ENCODE measurements at regions not wholly inside any gene's neighbourhood (a gene's known extent, or its start where the extent isn't known, plus 50 kb on each side); places are given as distances from the start of the nearest gene placed in this dataset.

DNA sequence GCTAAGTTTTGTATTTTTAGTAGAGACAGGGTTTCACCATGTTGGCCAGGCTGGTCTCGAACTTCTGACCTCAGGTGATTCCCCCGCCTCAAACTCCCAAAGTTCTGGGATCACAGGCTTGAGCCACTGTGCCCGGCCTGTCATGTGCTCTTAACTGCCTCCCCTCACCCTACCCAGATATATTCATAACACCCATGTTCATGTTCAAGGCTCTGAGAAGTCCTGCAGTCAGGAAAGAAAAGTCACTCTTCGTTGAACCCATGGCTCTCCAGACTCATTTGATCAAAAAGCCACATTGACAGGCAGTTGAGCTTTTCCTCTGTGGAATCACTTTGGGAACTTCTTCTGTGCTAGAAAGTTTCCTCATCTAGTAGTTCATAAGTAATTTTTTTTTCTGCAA lies 545.5 kb upstream of the TBX3 start:
- H3K9ac ChIP-seq (replicated peaks in 1 of 4; ENCODE audit: extremely low read depth in 1 of 4, low read depth in 3 of 4, low read length in 3 of 4): no peak overlapping the region
- ChIA-PET POLR2A (ENCODE audit: partially characterized antibody) (no interaction called here), CTCF (ENCODE audit: partially characterized antibody) (interaction anchor here (1.0 to 1.6 kb wide), 2 partner anchors 106 to 677 kb away, joined by 3 read pairs; no protein-coding TSS in a partner anchor)
- no peak overlapping the region for H2AFZ ChIP-seq (ENCODE audit: low read length)
- H2BK20ac ChIP-seq (ENCODE audit: low read length): no peak overlapping the region
- H3K4me2 ChIP-seq (ENCODE audit: insufficient read depth in 1 of 2, low read depth in 2 of 2, low read length in 2 of 2): no peak overlapping the region
- no peak overlapping the region for H4K8ac ChIP-seq (ENCODE audit: extremely low read depth, insufficient read depth, low read length)
- H3K4me1 ChIP-seq (replicated peaks in 1 of 4; ENCODE audit: control insufficient read depth in 3 of 4, insufficient read depth in 4 of 4, low read length in 3 of 4): peaks cover 0 to 5% (median 2%) of the 10 kb centered on the region in 4 experiments; a peak in 4 of 7 replicates
- H2BK5ac ChIP-seq (ENCODE audit: low read depth, low read length): no peak overlapping the region
- no peaks in the 10 kb centered on the region for H4K20me1 ChIP-seq (replicated peaks in 1 of 2; ENCODE audit: control insufficient read depth in 1 of 2, insufficient read depth in 2 of 2, low read length in 2 of 2)
- 82% methylated on average over 3 of the region's 4 CpGs; no CpG with 5 or more reads in 1 of the 2 experiments for WGBS, 2 experiments (ENCODE audit: extremely low coverage in 1 of 2, insufficient coverage in 1 of 2, insufficient read length in 1 of 2, insufficient replicate concordance in 2 of 2, low coverage in 1 of 2, low lambda C conversion rate in 2 of 2, missing lambda C conversion rate in 1 of 2)
- H2BK15ac ChIP-seq (ENCODE audit: low read length): no peak overlapping the region
- H3K4ac ChIP-seq (replicated peaks; ENCODE audit: insufficient read length, low read depth, low read length): no peak overlapping the region
- H3K4me3 ChIP-seq (ENCODE audit: extremely low read depth in 1 of 4, insufficient read depth in 2 of 4, low read depth in 3 of 4, low read length in 4 of 4): no peak overlapping the region
- H3K79me2 ChIP-seq (ENCODE audit: control insufficient read depth in 1 of 2, insufficient read depth in 2 of 2, low read length in 2 of 2): no peaks in the 10 kb centered on the region
- no peaks in the 10 kb centered on the region for H3K9me3 ChIP-seq (ENCODE audit: insufficient read depth in 2 of 2, low read depth in 1 of 2, low read length in 1 of 2)
- no peak overlapping the region for H4K91ac ChIP-seq (replicated peaks; ENCODE audit: insufficient read length, low read length)
- H3K14ac ChIP-seq (ENCODE audit: insufficient read length): no peak overlapping the region
- no peaks in the 10 kb centered on the region for H3K27me3 ChIP-seq (replicated peaks in 1 of 4; ENCODE audit: control insufficient read depth in 3 of 4, extremely low read depth in 1 of 4, insufficient read depth in 3 of 4, low read length in 3 of 4)
- no peak overlapping the region for H3K27ac ChIP-seq (ENCODE audit: low read depth, low read length)
- no peaks in the 10 kb centered on the region for H3K23me2 ChIP-seq (ENCODE audit: low read depth, low read length)
- no peaks in the 10 kb centered on the region for H3K36me3 ChIP-seq (ENCODE audit: control insufficient read depth in 2 of 4, insufficient read depth in 4 of 4, low read length in 3 of 4)
- H3K56ac ChIP-seq (replicated peaks; ENCODE audit: insufficient read length, low read depth, low read length): no peak overlapping the region
- H2BK120ac ChIP-seq (replicated peaks; ENCODE audit: low read depth, low read length): no peak overlapping the region
- no peak for FAIRE-seq
- no peak overlapping the region for H4K5ac ChIP-seq (ENCODE audit: insufficient read length, low read depth, low read length)
- H2AK5ac ChIP-seq (ENCODE audit: low read depth, low read length): no peak overlapping the region
- H3K18ac ChIP-seq (ENCODE audit: extremely low read depth, low read length): no peak overlapping the region
- no peak for DNase-seq (ENCODE audit: low read depth in 1 of 2, low spot score in 2 of 2)
- H2BK12ac ChIP-seq (ENCODE audit: low read depth, low read length): no peak overlapping the region
- H3K79me1 ChIP-seq (ENCODE audit: low read depth, low read length): no peaks in the 10 kb centered on the region
- H3K23ac ChIP-seq (ENCODE audit: insufficient read length): no peak overlapping the region
- no peak for TF ChIP-seq JUND (IDR thresholded peaks at IDR 0.05; ENCODE audit: low read length)
- TF ChIP-seq, protein P1, sequence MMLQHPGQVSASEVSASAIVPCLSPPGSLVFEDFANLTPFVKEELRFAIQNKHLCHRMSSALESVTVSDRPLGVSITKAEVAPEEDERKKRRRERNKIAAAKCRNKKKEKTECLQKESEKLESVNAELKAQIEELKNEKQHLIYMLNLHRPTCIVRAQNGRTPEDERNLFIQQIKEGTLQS (IDR thresholded peaks at IDR 0.05; ENCODE audit: insufficient read depth, low read depth, low read length): no peak
- TF ChIP-seq FOSL1 (IDR thresholded peaks at IDR 0.05; ENCODE audit: insufficient read depth, low read depth, low read length): no peak
- TF ChIP-seq, protein P2, sequence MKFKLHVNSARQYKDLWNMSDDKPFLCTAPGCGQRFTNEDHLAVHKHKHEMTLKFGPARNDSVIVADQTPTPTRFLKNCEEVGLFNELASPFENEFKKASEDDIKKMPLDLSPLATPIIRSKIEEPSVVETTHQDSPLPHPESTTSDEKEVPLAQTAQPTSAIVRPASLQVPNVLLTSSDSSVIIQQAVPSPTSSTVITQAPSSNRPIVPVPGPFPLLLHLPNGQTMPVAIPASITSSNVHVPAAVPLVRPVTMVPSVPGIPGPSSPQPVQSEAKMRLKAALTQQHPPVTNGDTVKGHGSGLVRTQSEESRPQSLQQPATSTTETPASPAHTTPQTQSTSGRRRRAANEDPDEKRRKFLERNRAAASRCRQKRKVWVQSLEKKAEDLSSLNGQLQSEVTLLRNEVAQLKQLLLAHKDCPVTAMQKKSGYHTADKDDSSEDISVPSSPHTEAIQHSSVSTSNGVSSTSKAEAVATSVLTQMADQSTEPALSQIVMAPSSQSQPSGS (IDR thresholded peaks at IDR 0.05; ENCODE audit: low read length): no peak
- TF ChIP-seq, protein P3, sequence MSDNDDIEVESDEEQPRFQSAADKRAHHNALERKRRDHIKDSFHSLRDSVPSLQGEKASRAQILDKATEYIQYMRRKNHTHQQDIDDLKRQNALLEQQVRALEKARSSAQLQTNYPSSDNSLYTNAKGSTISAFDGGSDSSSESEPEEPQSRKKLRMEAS (IDR thresholded peaks at IDR 0.05): no peak
- TF ChIP-seq GTF2F1 (IDR thresholded peaks at IDR 0.05; ENCODE audit: borderline replicate concordance, low read depth, low read length): no peak
- TF ChIP-seq, protein P4, sequence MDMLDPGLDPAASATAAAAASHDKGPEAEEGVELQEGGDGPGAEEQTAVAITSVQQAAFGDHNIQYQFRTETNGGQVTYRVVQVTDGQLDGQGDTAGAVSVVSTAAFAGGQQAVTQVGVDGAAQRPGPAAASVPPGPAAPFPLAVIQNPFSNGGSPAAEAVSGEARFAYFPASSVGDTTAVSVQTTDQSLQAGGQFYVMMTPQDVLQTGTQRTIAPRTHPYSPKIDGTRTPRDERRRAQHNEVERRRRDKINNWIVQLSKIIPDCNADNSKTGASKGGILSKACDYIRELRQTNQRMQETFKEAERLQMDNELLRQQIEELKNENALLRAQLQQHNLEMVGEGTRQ (IDR thresholded peaks at IDR 0.05; ENCODE audit: low read length): no peak
- TF ChIP-seq CEBPB (IDR thresholded peaks at IDR 0.05; ENCODE audit: low read depth, low read length): no peak
- TF ChIP-seq CREB1 (IDR thresholded peaks at IDR 0.05): no peak
- TF ChIP-seq NANOG (IDR thresholded peaks at IDR 0.05; ENCODE audit: insufficient read depth, low read depth, low read length, poor library complexity, severe bottlenecking): no peak
- TF ChIP-seq SIX5 (IDR thresholded peaks at IDR 0.05; ENCODE audit: low read depth, low read length): no peak

Measured in H1 (cell line).